OCI-LY7 (cell line): ENCODE measurements at regions not wholly inside any gene's neighbourhood (a gene's known extent, or its start where the extent isn't known, plus 50 kb on each side); places are given as distances from the start of the nearest gene placed in this dataset.

Experiments used
- CTCF ChIP-seq: fragments of 200-600 bp; sonication (generic); conservative IDR thresholded peaks from 2 replicates; pipeline ENCODE4 v1.5.1; 2014; ENCODE audit warnings: mild to moderate bottlenecking, antibody characterized with exemption, low read length, moderate library complexity, mixed read lengths
- EZH2phosphoT487 ChIP-seq: fragments of 200-600 bp; sonication (generic); IDR thresholded peaks from 2 replicates; pipeline ENCODE4 v1.6.1; 2018; ENCODE audit warnings: low read depth, borderline replicate concordance, mild to moderate bottlenecking, mixed run types, antibody characterized with exemption, low read length, moderate library complexity, mixed read lengths

- TF ChIP-seq CTCF (no peak), EZH2phosphoT487 (no peak)
These were observed 107.7 kb downstream of the SCP2D1 start for GRCh38 chr20:18921291-18921690.
